IPS-20b (cell line): ENCODE measurements at regions not wholly inside any gene's neighbourhood (a gene's known extent, or its start where the extent isn't known, plus 50 kb on each side); places are given as distances from the start of the nearest gene placed in this dataset.

Source experiments
- H3K27ac ChIP-seq: one replicate; pipeline ENCODE4 v1.5.1; 2013; ENCODE audit warnings: low read length
- H3K27me3 ChIP-seq: 2 replicates; pipeline ENCODE4 v1.6.1; 2013; ENCODE audit warnings: mild to moderate bottlenecking, low read length, inconsistent platforms; ENCODE audit not compliant: insufficient read depth
- H3K36me3 ChIP-seq: 2 replicates; pipeline ENCODE4 v1.6.1; 2013; ENCODE audit warnings: low read depth, mild to moderate bottlenecking, inconsistent platforms, low read length, moderate library complexity; ENCODE audit not compliant: insufficient read depth
- H3K4me1 ChIP-seq: 2 replicates; pipeline ENCODE4 v1.6.1; 2013; ENCODE audit warnings: mild to moderate bottlenecking, control low read depth, inconsistent platforms, low read length, moderate library complexity; ENCODE audit not compliant: insufficient read depth
- H3K4me3 ChIP-seq: 2 replicates; pipeline ENCODE4 v1.5.1; 2013; ENCODE audit warnings: mild to moderate bottlenecking, low read length, inconsistent platforms
- H3K9ac ChIP-seq: 2 replicates; pipeline ENCODE4 v1.6.1; 2013; ENCODE audit warnings: low read depth, mild to moderate bottlenecking, inconsistent platforms, low read length, moderate library complexity
- H3K9me3 ChIP-seq: 2 replicates; pipeline ENCODE4 v1.6.1; 2013; ENCODE audit warnings: mild to moderate bottlenecking, low read depth, low read length, inconsistent platforms; ENCODE audit not compliant: insufficient read depth

- Histone ChIP-seq H3K4me1 (no peaks in the 10 kb centered on the region), H3K9ac (no peak overlapping the region), H3K9me3 (peaks cover 8% of the 10 kb centered on the region; the same call in 1 of the 2 replicates), H3K36me3 (no peaks in the 10 kb centered on the region), H3K27ac (no peak overlapping the region), H3K27me3 (no peaks in the 10 kb centered on the region), H3K4me3 (no peak overlapping the region)
Measured at GRCh38 chr3:74129611-74130010, 484.8 kb downstream of the CNTN3 start.

- Histone ChIP-seq H3K4me3 (no peak overlapping the region), H3K27me3 (no peaks in the 10 kb centered on the region), H3K4me1 (no peaks in the 10 kb centered on the region), H3K9me3 (peaks cover 8% of the 10 kb centered on the region; the same call in 1 of the 2 replicates), H3K36me3 (no peaks in the 10 kb centered on the region), H3K9ac (no peak overlapping the region), H3K27ac (no peak overlapping the region)
Measured at GRCh38 chr3:74129056-74129455, 485.4 kb downstream of the CNTN3 start.

- H3K9ac ChIP-seq: no peak overlapping the region
- no peaks in the 10 kb centered on the region for H3K36me3 ChIP-seq
- H3K27me3 ChIP-seq: no peaks in the 10 kb centered on the region
- no peak overlapping the region for H3K4me3 ChIP-seq
- H3K27ac ChIP-seq: no peak overlapping the region
- H3K9me3 ChIP-seq: peaks cover 8% of the 10 kb centered on the region; the same call in 1 of the 2 replicates
- H3K4me1 ChIP-seq: no peaks in the 10 kb centered on the region
Measured at GRCh38 chr3:74127256-74127655, 487.2 kb downstream of the CNTN3 start.

- no peaks in the 10 kb centered on the region for H3K27me3 ChIP-seq
- no peaks in the 10 kb centered on the region for H3K4me1 ChIP-seq
- no peak overlapping the region for H3K4me3 ChIP-seq
- no peaks in the 10 kb centered on the region for H3K36me3 ChIP-seq
- 0 out of 2 replicates have a peak, but pooled peaks cover 5% of the 10 kb centered on the region for H3K9me3 ChIP-seq
- H3K9ac ChIP-seq: no peak overlapping the region
- no peak overlapping the region for H3K27ac ChIP-seq
Measured at GRCh38 chr3:74124782-74125181, 489.7 kb downstream of the CNTN3 start.

- Histone ChIP-seq H3K36me3 (no peaks in the 10 kb centered on the region), H3K4me3 (no peak overlapping the region), H3K27me3 (no peaks in the 10 kb centered on the region), H3K9me3 (0 out of 2 replicates have a peak, but pooled peaks cover 5% of the 10 kb centered on the region), H3K9ac (no peak overlapping the region), H3K4me1 (no peaks in the 10 kb centered on the region), H3K27ac (no peak overlapping the region)
Measured at GRCh38 chr3:74122281-74122680, 492.2 kb downstream of the CNTN3 start.

- no peaks in the 10 kb centered on the region for H3K4me1 ChIP-seq
- 0 out of 2 replicates have a peak, but pooled peaks cover 5% of the 10 kb centered on the region for H3K9me3 ChIP-seq
- H3K9ac ChIP-seq: no peak overlapping the region
- no peak overlapping the region for H3K4me3 ChIP-seq
- H3K27me3 ChIP-seq: no peaks in the 10 kb centered on the region
- no peak overlapping the region for H3K27ac ChIP-seq
- H3K36me3 ChIP-seq: no peaks in the 10 kb centered on the region
Measured at GRCh38 chr3:74121761-74122160, 492.7 kb downstream of the CNTN3 start.

GRCh38 chr3:74119221-74119620 is 494.5 kb upstream of the PDZRN3 start:
- no peaks in the 10 kb centered on the region for H3K36me3 ChIP-seq
- H3K9ac ChIP-seq: no peak overlapping the region
- H3K4me1 ChIP-seq: no peaks in the 10 kb centered on the region
- no peak overlapping the region for H3K27ac ChIP-seq
- no peak overlapping the region for H3K4me3 ChIP-seq
- H3K9me3 ChIP-seq: 0 out of 2 replicates have a peak, but pooled peaks cover 5% of the 10 kb centered on the region
- no peaks in the 10 kb centered on the region for H3K27me3 ChIP-seq

GRCh38 chr3:74115906-74116305 is 491.2 kb upstream of the PDZRN3 start:
- no peak overlapping the region for H3K27ac ChIP-seq
- H3K9ac ChIP-seq: no peak overlapping the region
- H3K27me3 ChIP-seq: no peaks in the 10 kb centered on the region
- H3K36me3 ChIP-seq: no peaks in the 10 kb centered on the region
- H3K4me1 ChIP-seq: no peaks in the 10 kb centered on the region
- no peak overlapping the region for H3K4me3 ChIP-seq
- H3K9me3 ChIP-seq: 0 out of 2 replicates have a peak, but pooled peaks cover 5% of the 10 kb centered on the region

GRCh38 chr3:74107451-74107850 is 482.7 kb upstream of the PDZRN3 start:
- no peak overlapping the region for H3K27ac ChIP-seq
- H3K4me1 ChIP-seq: no peaks in the 10 kb centered on the region
- no peak overlapping the region for H3K4me3 ChIP-seq
- H3K9me3 ChIP-seq: no peaks in the 10 kb centered on the region
- no peaks in the 10 kb centered on the region for H3K27me3 ChIP-seq
- no peaks in the 10 kb centered on the region for H3K36me3 ChIP-seq
- H3K9ac ChIP-seq: no peak overlapping the region

- Histone ChIP-seq H3K27me3 (no peaks in the 10 kb centered on the region), H3K9me3 (no peaks in the 10 kb centered on the region), H3K36me3 (no peaks in the 10 kb centered on the region), H3K9ac (no peak overlapping the region), H3K27ac (no peak overlapping the region), H3K4me1 (no peaks in the 10 kb centered on the region), H3K4me3 (no peak overlapping the region)
Measured at GRCh38 chr3:74106925-74107324, 482.2 kb upstream of the PDZRN3 start.

GRCh38 chr3:74091204-74091603 is 466.5 kb upstream of the PDZRN3 start:
- Histone ChIP-seq H3K9ac (no peak overlapping the region), H3K27ac (no peak overlapping the region), H3K9me3 (no peaks in the 10 kb centered on the region), H3K36me3 (no peaks in the 10 kb centered on the region), H3K4me3 (no peak overlapping the region), H3K27me3 (no peaks in the 10 kb centered on the region), H3K4me1 (no peaks in the 10 kb centered on the region)

- no peaks in the 10 kb centered on the region for H3K27me3 ChIP-seq
- no peaks in the 10 kb centered on the region for H3K36me3 ChIP-seq
- no peak overlapping the region for H3K27ac ChIP-seq
- no peak overlapping the region for H3K4me3 ChIP-seq
- H3K9me3 ChIP-seq: no peaks in the 10 kb centered on the region
- no peaks in the 10 kb centered on the region for H3K4me1 ChIP-seq
- H3K9ac ChIP-seq: no peak overlapping the region
Measured at GRCh38 chr3:74089814-74090213, 465.1 kb upstream of the PDZRN3 start.
